HG02943 (cell line): ENCODE measurements at regions not wholly inside any gene's neighbourhood (a gene's known extent, or its start where the extent isn't known, plus 50 kb on each side); places are given as distances from the start of the nearest gene placed in this dataset.

Experiments used
- ATAC-seq: cut with Tn5 transposase; IDR thresholded peaks from one replicate; pipeline ENCODE4 v1.9.1; 2021; ENCODE audit warnings: mild to moderate bottlenecking, low read depth, moderate library complexity; ENCODE audit not compliant: unreplicated experiment

- ATAC-seq = peak; percentile 34
Observed at GRCh38 chr18:34977838-34978532, 63.2 kb upstream of the MAPRE2 start.

GRCh38 chr18:34978533-34978893, 62.7 kb upstream of the MAPRE2 start:
- ATAC-seq = no peak

- no peak for ATAC-seq
Observed at GRCh38 chr18:34978953-34979608, 62.1 kb upstream of the MAPRE2 start.

- no peak for ATAC-seq
Observed at GRCh38 chr18:34981487-34981886, 59.7 kb upstream of the MAPRE2 start.

- ATAC-seq = no peak
Observed at GRCh38 chr18:34985963-34986362, 55.2 kb upstream of the MAPRE2 start.

GRCh38 chr18:34990597-34990996, 50.6 kb upstream of the MAPRE2 start:
- ATAC-seq = no peak

- ATAC-seq = no peak
Observed at GRCh38 chr18:34991152-34991551, 50.1 kb upstream of the MAPRE2 start.
